ENCODE measurements at regions not wholly inside any gene's neighbourhood (a gene's known extent, or its start where the extent isn't known, plus 50 kb on each side); places are given as distances from the start of the nearest gene placed in this dataset.

- TF ChIP-seq CTCF (IDR thresholded peaks at IDR 0.05) = no peak
- TF ChIP-seq POLR2A (IDR thresholded peaks at IDR 0.05) = no peak
Measured at GRCh38 chr16:26317885-26318284, 626.1 kb downstream of the HS3ST4 start.
